ENCODE measurements at regions not wholly inside any gene's neighbourhood (a gene's known extent, or its start where the extent isn't known, plus 50 kb on each side); places are given as distances from the start of the nearest gene placed in this dataset.

- DNase-seq = no peak
Measured at GRCh38 chr14:99323603-99324185, 51.7 kb upstream of the BCL11B start.

- no peak for DNase-seq
Measured at GRCh38 chr14:99322731-99323599, 51.0 kb upstream of the BCL11B start.

GRCh38 chr14:99321955-99322730, 50.1 kb upstream of the BCL11B start:
- no peak for DNase-seq
